Inflammatory macrophage treated with lipopolysaccharide for 4 hours (primary cell): ENCODE measurements at regions not wholly inside any gene's neighbourhood (a gene's known extent, or its start where the extent isn't known, plus 50 kb on each side); places are given as distances from the start of the nearest gene placed in this dataset.

ENCODE experiments used
- DNase-seq: peaks from one replicate; pipeline ENCODE4 v3.0.0-alpha.2; 2020

DNA sequence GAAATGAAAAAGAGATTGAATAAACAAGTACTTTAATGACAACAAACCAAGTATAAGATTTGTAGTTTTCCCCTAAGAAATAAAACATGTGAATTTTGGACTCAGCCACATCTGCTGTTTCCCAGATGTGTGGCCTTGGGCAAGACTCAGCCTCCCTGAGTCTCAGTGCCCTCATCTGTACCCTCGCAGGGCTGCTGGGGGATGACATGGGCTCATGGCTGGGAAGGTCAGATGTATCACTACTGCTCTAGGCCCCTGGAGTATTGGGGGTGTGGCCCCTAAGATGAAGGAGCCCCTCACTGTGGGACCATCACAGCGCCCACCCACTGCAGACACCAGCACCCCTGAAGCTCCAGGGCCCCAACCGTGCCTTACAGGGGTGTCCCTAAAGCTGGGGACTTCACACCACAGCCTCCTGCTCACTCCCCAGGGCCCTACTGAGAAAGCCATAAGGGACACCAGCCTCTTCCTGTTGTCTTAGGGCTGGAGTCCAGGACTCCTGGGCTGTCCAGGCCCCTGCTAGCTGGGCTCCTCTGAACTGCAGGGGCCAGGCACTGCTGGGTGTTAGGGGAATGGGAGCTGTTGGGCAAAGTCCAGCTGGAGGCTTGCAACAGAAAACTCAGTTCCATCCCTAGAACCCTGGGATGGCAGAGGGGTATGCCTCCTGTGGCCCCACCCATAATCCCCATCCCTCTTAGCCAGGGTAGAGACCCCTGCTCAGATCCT lies 104.0 kb upstream of the WNT4 start:
- no peak for DNase-seq

DNA sequence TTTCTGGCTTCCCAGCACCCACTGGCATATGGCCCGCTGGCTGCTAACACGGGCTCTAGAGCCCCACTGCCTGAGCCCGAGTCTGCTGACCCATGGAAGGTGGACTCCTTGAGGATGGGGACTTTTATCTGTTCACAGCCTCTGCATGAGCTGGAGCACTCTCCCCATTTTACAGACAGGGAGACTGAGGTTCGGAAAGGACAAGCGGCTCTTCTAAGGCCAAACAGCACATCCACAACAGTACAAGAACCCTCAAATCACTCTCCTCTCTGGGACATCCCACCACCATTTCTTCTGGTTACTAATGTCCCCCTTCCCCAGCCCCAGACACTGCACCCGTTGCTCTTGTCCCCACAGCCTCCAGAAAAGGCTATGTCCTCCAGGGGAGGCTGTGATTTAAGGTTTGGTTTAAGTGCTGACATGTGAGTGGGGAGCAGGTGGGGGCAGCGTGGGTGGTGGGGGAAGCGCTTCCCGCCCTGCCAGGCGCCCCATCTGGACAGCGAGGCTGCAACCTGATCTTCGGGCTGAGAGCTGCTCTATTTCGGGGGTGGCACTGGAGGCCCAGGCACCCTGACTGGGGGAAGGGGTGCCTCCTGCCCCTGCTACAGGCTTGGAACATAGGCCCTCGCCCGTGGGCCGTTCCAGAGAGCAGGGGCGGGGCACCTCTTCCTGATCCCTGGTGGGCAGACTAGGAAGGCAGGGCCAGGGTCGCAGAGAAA lies 104.8 kb upstream of the WNT4 start:
- DNase-seq: no peak

DNA sequence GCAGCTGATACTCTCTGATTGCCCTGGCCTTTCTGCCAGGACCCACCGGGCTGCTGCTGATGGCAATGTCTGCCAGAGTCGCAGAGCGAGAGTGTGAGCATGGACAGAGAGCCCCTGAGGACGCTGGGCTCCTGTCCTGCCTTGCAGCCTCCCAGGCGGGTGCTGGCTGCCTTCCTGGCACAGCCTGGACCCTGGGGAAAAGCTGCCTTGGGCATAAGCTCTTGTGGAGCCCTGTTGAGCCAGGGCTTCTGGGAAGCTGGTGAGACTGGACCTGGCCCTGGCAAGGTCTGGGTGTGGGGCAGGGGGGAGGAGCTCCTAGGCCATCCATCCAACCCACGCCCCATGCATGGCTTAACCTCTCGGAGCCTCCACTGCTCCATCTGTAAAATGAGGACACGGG lies 105.8 kb upstream of the WNT4 start:
- no peak for DNase-seq

DNA sequence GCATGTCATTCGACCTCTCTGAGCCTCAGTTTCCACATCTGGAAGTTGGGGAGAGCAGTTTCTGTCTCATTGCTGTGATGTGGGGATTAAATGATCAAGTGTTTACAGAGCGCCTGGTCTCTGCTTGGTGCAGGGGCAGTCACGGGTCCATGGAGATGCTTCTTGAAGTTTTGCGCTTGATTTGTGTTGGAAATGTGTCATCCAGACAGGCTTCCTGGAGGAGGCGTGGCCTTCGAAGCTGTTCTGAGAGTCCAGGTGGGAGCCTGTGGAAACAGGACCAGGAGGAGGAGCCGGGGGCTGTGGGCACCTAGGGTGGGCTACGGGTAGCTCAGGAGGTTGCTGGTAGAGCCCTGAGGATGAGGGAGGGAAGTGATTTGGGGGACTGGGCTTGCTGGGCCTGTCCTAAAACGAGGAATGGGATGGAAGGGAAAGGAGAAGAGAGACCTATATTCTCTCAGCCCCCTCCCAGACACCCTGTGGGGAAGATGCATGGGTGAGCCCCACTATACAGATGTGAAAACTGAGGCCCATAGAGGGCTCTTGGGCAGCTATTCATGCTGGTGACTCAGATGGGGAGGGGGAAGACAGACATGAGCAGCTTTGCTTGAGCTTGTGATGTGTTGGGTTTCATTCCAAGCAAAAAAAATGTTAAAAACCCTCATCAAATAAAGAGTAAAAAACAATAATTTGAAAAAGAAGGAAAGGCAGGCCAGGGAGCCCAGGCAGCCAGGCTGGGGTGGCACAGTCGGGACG lies 107.2 kb upstream of the WNT4 start:
- DNase-seq: no peak

DNA sequence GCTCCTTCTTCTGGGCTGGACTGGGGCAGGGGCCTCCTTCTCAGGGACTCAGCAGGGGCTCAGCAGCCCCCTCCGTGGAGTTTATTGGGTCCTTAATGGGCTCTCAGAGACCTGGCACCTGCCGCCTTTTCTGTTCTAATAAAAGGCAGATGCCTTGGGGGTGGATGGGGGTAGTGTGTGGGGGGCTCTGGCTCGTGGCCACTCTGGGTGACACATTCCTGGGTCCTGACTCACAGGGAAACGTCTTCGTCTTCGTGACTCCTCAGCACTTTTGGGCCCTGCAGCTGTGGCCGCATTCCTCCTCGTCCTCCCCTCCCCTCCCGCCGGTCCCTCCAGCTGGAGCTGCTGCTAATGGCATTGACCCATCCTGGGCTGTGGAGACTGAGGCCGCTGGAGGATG lies 107.8 kb upstream of the WNT4 start:
- no peak for DNase-seq

DNA sequence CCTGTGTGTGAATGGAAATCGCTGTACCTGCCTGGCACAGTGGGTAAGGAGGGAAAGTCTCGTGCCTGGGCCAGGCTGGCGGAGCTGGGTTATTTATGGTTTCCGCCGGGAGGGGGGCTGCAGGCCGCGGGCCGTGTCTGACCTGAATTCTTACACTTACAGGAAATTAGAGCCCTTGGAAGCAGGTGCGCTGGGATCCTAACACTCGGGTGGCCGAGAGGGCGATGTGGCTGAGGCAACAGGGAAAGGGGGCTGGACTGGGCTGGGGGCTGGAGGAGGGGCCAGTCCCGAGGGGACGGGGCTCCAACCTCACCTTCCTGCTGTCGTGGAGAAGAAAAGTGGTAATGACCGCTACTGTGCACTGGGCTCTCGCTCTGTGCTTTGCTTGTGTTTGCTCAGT lies 109.4 kb upstream of the WNT4 start:
- no peak for DNase-seq

DNA sequence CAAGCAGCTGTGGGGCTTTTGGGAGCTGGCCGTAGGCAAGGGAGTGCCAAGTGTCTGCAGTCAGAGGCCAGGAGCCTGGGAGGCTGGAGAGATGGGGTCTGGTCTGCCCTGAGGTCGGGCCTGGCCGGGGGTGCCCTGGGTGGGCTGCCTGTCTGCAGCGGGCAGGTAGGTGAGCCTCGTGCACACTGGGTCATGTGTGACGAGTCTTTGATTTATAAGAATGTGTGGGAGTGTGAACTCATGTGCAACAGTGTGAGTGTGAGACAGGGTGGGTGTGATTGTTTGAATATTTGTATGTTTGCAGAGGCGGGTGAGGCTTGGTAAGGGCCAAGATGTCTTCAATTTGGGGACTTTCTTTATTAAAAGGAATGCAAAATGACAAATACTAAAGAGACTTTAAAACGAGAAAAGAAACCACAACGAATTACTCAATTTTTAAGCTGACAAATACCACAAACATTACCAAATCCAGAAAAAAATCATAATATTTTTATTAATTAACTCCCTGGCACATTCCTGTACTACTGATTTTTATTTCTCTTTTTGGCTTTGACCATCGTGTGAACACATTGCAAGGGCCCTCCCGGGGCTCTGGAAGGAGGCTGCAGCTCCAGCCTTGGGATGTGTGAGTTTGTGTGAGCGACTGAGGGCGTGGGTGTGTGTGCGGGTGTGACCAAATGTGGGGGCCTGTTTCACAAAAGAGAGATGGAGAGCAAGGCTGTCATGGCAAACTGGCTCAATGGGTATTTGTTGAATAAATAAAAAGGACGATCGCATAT lies 110.3 kb upstream of the WNT4 start:
- DNase-seq: no peak

DNA sequence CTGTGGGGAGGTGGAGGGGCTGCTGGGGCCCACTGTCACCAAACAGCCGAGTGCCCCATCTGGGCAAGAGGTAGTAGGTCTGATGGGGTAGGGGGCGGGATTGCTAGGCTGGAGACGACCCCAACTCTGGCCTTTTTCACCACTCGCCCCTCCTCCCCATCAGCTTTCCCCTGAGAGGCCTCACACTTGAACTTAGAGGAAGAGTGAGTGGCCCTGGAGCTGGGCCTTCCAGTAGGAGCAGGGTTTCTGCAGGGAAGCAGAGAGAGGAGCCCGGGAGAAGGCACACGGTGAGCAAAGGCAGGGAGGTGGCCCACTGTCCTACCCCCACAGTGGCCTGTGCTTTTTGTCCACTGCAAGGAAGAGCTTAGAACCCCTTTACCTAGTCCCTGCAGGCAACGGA lies 111.9 kb upstream of the WNT4 start:
- DNase-seq: no peak

DNA sequence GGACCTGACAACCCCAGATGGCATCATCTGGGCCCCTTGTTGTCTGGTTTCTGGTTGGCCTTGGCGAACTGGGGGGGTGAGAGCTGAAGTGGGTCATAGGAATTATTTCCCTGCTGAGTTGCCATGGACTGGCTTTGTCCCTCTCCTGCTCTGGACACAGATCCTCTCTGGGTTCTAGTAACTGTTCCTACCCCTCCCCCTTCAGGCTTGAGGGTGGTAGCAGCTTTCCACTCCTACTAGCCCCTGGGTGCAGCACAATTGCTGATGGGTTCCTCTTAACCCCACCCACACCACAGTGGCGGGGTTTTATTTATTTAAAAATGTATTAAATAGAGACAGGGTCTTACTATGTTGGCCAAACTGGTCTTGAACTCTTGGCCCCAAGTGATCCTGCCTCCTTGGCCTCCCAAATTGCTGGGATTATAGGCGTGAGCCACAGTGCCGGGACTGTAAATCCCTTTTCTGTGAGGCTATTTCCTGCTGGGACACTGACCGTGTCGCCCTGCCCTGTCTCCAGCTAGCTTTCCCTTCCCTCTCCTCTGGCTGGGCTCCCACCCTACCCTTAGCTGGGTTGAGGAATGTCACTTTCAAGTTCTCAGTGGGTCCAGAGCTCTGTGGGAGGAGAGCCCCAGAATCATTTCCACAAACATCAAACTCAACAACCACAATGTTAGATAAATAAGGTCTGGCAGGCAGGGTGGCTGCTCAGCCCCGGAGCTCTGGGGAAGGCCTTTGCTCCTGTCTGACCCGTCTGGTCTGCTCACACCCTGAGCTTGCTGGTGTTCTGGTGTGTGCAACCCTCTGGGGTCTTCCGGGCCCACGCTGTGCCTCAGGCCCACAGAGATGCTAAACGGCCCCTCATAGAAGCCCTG lies 112.7 kb upstream of the WNT4 start:
- no peak for DNase-seq

DNA sequence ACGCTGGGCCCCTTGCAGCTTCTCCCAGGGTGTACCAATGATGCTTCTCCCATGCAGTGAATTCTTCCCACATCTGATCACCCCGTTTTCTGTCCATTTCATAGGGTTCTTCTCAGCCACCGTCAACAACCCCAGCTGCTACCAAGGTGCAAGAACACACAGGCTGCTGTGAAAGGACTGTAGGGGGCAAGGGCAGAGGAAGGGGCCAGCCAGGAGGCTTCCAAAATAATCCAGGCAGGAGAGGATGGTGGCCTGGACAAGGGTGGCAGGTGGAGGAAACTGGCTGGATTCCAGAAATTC lies 113.3 kb upstream of the WNT4 start:
- no peak for DNase-seq

DNA sequence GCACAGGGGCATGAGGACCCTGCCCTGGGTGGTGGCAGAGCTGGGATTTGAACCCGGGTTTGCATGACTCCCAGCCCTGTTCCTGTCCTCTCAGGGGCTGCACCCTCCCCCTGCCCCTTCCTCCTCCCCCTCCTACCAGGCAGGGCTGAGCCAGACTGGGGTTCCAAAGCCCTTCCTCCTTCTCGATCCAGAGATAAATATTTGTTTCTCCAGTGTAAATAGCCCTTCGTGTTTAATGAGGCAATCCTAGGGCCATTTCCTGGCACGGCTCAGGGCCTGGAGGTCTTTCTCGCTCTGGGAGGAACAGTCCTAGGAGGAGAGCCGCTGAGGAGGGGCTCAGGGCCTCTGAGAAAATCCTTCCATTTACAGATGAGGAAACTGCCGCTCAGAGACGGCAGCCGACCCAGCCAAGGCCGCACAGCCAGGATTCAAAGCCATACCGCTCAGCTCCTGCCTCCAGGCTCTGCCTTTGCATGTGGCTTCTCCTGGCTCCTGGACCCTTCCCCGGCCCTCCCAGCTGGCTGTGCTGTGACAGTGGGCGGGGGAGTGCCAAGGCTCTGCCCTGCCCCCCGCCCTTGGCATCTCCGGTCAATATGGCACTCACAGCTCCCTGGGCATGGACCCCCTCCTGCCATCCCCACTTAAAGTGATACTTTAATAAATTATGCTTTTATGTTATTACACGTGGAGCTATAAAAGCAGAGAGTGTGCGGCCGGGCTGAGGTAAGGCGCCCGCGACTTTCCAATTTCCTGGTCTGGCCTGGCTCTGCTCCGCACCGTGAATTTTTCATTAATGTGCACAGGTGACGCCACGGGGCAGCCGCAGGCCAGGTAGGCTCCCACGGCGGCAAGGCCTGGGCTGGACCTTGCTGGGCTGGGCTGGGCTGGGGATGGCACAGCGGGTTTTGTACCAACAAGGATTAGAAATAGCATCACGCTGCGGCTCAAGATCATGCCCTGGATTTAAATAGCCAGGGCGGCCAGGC lies 114.7 kb upstream of the WNT4 start:
- DNase-seq: no peak

DNA sequence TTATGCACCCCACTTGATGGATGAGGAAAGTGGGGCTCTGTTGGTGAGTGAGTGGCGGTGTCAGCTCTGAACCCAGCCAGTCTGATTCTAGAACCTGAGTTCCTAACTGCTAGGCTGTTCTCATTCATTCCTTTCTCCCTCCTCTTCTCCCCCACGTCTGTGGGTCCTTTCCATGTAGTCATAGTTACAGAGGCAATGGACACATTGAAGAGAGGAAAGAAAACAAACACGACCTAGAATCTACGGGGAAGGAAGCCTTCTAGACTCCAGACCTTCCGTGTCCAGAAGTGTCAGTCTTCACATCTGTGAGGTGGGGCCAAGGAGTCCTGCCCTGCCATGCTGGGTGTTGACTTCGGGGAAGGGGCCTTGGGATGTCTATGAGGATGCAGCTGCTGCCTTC lies 115.8 kb upstream of the WNT4 start:
- DNase-seq: no peak

DNA sequence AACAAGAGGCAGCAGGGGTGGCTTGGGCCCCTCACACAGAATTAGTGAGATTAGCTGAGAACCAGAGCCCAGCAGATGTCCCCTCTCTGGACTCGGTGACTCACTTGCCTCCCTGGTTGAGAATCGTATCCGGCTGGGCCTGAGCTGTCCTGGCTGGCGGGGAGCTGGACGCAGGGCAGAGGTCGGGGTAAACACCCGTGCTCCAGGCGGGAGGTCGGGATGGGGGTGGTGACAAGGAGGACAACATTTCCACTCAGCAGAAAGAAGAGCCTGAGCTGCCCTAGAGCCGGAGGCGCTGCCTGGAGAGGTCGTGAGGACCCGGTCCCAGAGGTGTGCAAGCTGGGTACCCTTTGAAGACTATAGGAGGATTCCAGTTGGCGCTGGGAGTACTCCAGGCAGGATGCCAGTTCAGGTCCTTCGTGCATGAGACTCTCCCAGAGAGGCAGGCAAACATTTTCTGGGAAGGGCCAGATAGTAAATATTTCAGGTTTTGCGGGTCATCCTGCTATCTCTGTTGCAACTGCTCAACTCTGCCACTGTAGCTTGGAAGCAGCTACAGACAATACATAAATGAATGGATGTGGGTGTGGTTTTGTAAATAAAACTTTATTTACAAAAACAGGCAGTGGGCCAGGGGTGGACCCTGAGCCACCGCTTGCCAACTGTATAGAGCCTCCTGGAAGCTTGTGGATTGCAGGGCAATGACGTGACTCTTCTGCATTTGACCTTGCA lies 116.8 kb upstream of the WNT4 start:
- no peak for DNase-seq

DNA sequence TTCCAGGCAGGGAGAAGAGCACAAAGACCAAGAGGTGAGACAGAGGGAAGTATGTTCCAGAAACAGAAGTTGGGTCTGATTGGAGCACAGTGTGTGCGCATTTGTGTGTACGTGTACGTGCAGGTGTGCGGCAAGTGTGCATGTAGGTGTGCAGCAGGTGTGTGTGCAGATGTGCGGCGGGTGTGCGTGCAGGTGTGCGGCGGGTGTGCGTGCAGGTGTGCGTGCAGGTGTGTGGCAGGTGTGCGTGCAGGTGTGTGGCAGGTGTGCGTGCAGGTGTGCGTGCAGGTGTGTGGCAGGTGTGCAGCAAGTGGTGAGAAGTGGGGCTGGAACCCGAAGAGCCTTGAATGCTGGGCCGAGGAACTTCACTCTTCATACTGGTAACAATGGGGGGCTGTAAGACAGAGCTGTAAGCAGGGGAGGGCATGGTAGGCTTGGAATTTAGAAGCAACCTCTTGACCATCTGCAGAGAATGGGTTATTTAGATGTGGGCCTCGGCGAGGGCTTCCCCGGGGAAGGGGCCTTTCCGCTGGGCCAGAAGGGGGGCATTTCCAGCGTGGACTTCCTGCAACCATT lies 118.0 kb upstream of the WNT4 start:
- no peak for DNase-seq

DNA sequence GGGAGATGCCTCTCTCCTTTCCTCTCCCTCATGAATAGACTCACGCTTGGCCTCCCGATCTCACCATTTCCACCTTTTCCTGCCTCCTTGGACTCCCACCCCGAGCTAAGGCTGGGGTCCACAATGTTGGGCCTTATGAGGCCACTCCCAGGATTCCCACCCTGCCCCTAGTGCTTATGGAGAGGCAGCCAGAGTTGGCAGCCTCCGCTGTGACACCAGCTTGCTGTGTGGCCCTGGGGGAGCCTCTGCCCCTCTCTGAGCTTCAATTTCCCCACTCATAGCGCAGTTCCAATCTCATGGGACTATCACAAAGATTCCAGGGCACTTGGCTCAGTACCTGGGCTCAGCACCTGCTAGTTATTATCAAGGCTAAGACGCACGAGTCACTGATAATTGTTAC lies 118.7 kb upstream of the WNT4 start:
- no peak for DNase-seq

DNA sequence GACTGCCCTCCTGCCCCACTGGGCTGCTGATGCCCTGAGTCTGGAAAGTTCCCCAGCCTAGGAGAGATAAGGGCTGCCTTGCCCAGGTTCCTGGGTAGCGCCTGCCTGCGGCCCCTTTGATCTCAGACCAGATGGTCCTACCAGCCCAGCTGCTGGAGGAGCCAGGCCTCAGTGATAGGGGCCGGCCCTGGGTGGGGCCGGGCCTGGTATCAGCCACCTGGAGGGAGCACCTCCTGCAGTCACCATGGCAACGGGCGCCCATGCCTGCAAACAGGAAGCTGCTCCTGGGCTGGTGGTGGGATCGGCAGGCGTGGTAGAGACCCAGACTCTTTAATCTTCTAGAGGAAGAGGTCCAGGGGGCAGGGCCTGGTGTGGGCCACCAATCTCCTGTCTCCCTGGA lies 119.7 kb upstream of the WNT4 start:
- no peak for DNase-seq

DNA sequence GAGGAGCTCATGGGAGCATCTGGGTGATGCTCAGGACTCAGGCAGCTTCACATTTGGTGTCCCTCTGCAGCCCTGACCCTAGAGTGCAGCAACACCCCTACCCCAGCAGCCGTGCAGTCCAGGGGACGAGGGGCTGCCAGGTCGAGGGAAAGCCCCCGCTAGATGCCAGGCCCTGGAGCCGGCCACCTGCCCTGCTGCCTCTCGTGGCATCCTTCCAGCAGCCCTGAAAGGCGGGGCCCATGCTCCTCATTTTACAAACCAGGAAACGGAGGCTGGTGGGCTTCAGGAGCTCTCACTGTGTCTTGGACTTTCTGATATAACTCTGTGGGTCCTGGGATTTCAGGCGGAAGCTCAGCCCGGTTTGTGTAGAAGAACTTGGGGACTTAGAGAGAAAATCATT lies 120.5 kb upstream of the WNT4 start:
- DNase-seq: no peak

DNA sequence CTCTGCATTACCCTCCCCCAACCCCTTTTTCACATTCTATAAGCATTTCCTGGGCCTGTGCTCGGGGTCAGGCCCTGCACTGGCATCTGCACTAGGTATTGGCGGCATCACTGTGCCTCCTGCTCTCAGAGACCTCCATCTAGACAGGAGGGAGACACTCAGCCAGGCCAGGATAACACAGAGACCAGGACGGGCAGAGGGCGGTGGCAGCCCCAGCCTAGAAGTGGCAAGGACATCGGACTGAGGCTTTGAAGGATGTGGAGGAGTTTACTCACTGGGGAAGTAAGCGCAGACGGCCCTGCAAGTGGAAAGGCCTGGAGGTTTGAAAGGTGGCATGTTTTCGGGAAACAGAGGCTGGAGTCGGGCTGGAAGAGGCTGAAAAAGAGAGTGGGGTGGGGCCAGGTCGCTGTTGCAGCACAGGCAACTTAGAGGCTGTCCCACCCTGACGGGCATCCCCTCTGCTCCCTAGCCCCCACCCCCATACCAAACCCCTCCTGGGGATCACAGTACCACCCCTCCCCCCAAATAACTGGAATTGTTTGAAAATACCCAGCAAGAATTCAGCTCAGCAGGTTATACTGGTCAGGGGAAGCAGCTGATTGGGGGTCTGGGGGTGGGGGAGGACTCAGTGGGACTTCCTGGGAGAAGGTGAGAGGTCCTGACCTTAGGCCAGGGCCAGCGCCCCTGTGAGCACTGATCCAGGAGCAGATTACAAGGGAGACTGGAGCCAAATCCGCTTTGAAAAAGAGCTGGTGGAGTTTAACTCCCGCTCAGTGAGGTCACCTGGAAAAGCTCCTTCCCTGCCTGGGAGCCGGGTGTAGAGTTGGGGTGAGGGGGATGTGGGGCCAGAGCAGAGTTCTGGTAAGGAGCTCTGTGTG lies 121.8 kb upstream of the WNT4 start:
- DNase-seq: no peak

DNA sequence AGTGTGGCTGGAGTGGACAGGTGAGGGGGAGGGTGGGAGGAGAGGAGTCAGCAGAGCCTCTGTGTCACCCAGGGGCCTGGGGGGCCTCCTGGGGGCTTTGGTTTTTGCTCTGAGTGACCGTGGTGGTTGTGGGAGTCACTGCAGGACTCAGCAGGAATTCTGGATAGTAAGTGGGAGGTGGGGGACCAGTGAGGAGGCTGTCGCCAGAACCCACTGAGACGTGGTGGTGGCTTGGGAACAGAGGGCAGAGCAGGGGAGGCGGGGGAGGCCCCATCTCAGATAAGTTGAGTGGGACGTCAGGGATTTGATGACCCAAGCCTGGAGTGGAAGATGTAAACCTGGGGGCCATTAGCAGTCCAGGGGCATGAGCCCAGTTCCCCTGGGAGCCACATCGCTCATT lies 123.2 kb upstream of the WNT4 start:
- DNase-seq: no peak
